Fibroblast of lung (primary cell): ENCODE measurements at regions not wholly inside any gene's neighbourhood (a gene's known extent, or its start where the extent isn't known, plus 50 kb on each side); places are given as distances from the start of the nearest gene placed in this dataset.

Experiments used
- CTCF ChIP-seq, 2 donors: IDR thresholded peaks in 1 of 2; conservative IDR thresholded peaks in 1 of 2; 1 replicate in 1 of 2; 2 replicates in 1 of 2; pipeline ENCODE4 v1.5.1; 2011 to 2012; ENCODE audit warnings: low read length in 2 of 2, control low read depth in 1 of 2, inconsistent platforms in 1 of 2, low read depth in 1 of 2, mild to moderate bottlenecking in 1 of 2
- EZH2 ChIP-seq: IDR thresholded peaks from 2 replicates; pipeline ENCODE4 v1.5.1; 2012; ENCODE audit warnings: low read length, control low read depth, mild to moderate bottlenecking; ENCODE audit errors: missing control alignments

- no peak for TF ChIP-seq CTCF (conservative IDR thresholded peaks at IDR 0.05 in 1 of 2, IDR thresholded peaks at IDR 0.05 in 1 of 2; ENCODE audit: low read depth in 1 of 2, low read length in 2 of 2)
- TF ChIP-seq EZH2: no peak
Measured at GRCh38 chr9:28267351-28267750, 694.1 kb upstream of the C9orf72 start.
